GM21576 (cell line): ENCODE measurements at regions not wholly inside any gene's neighbourhood (a gene's known extent, or its start where the extent isn't known, plus 50 kb on each side); places are given as distances from the start of the nearest gene placed in this dataset.
"Not testable (repeated sequence)": the region's sequence is repeated elsewhere in the genome, so short reads cannot be mapped to it uniquely, and the experiment has no call there.

ENCODE experiments used
- ATAC-seq: cut with Tn5 transposase; IDR thresholded peaks from one replicate; pipeline ENCODE4 v1.9.1; 2021; ENCODE audit warnings: mild to moderate bottlenecking, moderate library complexity; ENCODE audit not compliant: unreplicated experiment

DNA sequence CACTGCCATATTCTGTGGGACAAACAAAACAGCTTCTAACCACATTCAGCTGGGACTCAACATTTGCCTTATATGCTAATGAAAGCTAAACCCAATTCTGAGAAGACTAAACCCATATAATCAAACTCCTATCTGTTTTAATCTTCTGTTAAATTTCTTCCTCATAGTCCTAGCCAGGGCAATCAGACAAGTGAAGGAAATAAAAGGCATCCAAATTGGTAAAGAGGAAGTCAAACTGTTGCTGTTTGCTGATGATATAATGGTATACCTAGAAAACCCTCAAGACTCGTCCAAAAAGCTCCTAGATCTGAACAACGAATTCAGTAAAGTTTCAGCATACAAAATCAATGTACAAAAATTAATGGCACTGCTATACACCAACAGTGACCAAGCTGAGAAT, 157.1 kb downstream of the PHLDA1 start:
- no peak for ATAC-seq

DNA sequence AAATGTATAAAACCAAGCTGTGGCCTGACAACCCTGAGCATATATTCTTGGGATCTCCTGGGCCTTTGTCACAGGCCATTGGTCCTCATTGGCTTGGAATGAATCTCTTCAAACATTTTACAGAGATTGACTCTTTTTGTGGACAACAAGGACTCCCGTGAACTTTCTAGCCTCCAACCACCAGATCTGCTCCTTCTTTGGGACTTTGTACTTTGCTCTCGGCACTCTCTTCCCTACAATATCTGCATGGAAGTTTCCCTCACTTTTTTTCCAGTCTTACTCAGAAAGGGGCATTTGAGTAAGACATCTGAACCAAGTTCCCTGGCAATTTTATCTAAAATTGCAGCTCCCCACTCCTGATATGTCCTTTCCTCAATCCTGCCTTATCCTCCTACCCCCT, 158.8 kb downstream of the PHLDA1 start:
- no peak for ATAC-seq

- no peak for ATAC-seq
Measured at GRCh38 chr12:75870878-75871277, 160.7 kb downstream of the PHLDA1 start.

DNA sequence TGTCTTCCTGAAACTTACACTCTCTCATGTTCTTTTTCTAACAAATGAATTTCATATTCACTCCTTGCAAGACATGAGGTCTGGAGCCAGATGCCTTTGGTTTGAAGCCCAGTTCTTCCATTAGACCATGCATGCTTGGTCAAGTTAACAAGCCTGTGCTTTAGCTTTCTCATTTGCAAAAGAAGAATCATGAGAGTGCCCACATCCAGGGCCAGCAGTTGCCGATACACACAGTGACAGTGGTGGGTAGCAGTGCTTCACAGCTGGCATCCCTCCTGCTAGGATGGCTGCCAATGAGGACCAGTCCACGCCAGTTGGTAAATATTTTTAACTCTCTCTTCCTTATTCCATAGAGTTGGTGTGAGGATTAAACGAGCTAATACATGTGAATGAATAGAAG, 163.1 kb downstream of the PHLDA1 start:
- ATAC-seq = no peak

- no peak for ATAC-seq
Measured at GRCh38 chr12:75865315-75865714, 166.3 kb downstream of the PHLDA1 start.

- ATAC-seq = no peak
Measured at GRCh38 chr12:75864161-75864560, 167.4 kb downstream of the PHLDA1 start.

GRCh38 chr12:75863533-75863932, 168.0 kb downstream of the PHLDA1 start:
- ATAC-seq = no peak

DNA sequence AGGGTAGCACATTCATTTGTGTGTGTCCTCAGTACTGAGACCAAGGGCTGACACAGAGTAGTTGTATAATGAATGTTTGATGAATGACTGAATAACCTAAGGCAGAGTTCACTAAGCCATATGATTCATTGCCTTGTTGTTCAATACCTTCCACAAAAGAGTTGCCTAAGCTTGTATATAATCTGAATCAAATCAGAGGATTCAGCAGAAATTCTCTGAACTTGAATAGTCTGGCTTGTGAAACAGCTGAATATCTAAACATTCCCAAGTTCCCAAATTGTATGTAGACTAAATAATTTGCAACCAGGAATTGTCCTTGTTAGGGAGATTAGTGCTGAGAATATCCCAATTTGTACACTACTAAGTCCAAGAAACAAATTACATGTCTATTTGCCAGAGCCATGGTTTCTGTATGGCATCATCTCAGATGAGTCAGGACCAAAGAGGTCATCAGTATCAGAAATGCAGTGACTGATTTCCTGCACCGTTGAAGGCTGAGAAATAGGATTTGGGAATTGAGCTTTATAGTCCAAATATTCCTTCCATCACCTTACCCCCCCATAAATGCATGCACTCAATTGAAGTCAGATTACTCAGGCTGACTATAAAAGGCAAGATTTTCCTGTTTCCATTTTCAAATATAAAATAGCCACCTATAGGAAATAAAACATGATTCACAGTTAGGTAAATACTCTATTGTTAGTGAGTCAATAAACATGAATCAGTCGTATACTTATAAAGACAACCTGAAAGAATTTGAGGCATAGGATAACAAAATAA, 168.7 kb downstream of the PHLDA1 start:
- no peak for ATAC-seq

DNA sequence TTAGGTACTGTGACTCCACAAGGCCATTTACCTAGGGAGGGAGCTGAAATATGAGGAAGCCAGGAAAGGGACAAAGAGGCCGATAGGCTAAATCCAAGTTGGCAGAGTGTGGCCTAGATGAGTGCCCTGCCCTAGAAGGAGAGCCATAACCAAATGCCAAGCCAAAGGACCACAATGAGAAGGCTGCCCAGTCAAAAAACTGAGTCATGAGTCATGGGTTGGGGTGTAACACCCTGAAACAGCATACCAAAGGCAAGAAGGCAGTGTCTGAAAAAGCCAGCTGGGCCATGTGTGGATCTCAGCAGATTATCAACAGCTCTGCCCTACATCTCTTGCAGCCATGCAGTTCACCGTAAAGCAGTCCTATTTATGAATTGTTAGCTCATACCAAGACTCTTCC, 171.7 kb downstream of the PHLDA1 start:
- no peak for ATAC-seq

GRCh38 chr12:75856235-75856634, 175.3 kb downstream of the PHLDA1 start:
- ATAC-seq = no peak

- ATAC-seq = no peak
Measured at GRCh38 chr12:75855360-75855759, 176.2 kb downstream of the PHLDA1 start.

DNA sequence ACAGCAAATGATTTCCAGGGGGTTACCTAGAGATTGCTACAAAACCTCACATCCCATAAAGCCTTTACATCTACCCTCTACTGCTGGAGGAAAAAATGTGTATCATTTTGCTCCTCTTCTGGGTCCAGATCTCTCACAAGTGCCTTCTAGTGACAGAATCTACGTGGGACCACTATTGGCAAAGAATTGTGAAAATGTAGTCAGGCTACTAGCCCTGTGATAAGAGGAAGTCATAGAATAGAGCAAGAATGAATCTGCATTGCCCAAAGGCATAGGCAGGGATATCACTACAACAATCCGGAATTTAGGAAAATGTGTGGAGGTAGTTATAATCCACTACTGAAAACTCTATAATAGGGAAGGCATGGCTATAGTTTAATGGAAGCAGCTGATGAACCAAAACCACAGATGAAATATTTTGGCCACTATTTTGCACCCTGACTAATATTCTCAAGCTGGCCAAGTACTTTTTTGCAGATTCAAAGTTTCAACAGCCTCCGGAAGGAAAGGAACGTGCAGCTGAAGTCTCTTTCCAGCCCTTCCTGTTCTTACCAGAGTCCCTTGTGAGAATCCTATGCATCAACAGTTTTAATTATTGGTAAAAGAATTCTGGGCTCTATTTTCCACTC, 176.8 kb downstream of the PHLDA1 start:
- ATAC-seq = no peak

GRCh38 chr12:75854137-75854536, 177.4 kb downstream of the PHLDA1 start:
- not testable (repeated sequence) for ATAC-seq

- ATAC-seq = no peak
Measured at GRCh38 chr12:75853626-75854025, 177.9 kb downstream of the PHLDA1 start.

- ATAC-seq = no peak
Measured at GRCh38 chr12:75852956-75853355, 178.6 kb downstream of the PHLDA1 start.

DNA sequence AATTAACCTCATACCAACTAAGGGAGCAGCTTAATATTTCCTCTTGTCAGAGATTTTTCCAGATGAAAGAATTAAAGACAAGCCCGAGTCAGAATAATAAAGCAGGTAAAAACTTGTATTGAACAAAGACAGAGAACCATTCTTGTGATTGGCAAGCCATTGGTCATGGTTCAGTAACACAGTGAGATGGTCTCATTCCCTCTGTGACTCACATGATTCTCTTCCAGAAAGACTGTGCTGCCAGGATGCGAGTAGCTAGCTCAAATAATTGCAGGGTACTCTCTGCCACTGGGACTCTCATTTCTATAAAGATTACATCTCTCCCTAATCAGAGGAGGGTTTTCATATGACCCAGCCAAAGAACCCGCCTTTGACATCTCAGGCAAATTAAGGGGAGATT, 179.4 kb downstream of the PHLDA1 start:
- ATAC-seq = no peak

- no peak for ATAC-seq
Measured at GRCh38 chr12:75850721-75851462, 180.7 kb downstream of the PHLDA1 start.

DNA sequence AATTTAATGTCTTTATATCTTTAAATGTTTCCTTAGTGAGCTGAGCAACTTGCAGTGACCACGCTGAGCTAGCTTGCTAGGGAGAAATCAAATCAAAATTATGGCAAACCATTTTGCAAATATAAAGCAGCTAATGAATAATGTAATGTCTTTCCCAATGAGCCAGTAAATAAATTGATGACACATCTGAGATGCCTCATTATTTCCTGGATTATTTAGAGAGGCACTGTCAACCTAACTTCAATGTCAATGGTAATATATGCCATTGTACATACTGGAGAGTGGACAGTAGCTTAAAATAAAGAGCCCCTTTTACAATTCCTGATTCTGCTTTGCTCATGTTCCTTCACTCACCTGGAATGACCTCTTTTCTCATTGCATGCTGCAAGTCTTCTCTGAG, 182.6 kb downstream of the PHLDA1 start:
- ATAC-seq = no peak

DNA sequence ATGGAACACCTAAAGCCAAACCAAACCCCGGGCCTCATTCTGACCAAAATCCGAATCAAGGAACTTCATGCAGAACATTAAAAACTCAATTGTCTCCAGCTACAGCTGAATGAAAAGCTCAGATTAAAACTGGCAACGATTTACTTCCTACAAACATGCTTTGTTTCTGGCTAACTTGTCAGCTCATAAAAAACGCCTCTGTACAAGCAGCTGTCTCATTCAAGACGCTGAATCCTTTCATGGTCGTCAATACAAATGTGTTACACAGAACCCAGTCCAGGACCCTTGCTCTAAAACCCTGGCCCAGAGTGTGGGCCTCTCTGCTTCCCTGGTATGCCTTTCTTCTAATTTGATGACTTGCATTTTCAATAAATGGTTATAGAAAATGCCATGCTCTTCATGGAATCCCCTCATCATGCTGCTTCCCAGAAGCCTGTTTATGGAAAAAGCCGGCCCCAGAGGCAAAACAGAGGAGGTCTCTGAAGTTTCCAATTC, 183.1 kb downstream of the PHLDA1 start:
- ATAC-seq = no peak

- ATAC-seq = no peak
Measured at GRCh38 chr12:75846102-75846501, 185.5 kb downstream of the PHLDA1 start.

DNA sequence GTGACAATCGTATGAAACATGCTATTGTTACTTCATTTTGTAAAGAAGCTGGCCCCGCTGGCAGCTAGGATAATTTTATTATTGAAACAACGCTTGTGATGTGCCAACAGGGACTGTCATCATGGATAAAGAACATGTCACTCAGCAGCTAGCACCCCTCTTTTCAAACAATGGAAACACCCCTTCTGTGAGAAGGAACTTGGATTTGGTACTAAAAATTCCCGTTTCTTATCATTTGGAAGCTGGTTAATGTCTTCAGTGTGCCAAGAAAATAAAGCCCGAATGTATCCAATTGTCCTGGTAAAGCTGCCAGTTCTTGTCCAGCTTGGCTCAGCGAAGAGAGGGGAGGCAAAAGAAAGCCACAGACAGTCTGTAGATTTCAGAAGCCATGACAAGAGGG, 186.6 kb downstream of the PHLDA1 start:
- ATAC-seq = no peak
